Osteocyte (in vitro differentiated cells): ENCODE measurements at regions not wholly inside any gene's neighbourhood (a gene's known extent, or its start where the extent isn't known, plus 50 kb on each side); places are given as distances from the start of the nearest gene placed in this dataset.

Experiments
- DNase-seq: peaks from one replicate; pipeline ENCODE4 v3.0.0; 2021; ENCODE audit warnings: mixed read lengths; ENCODE audit not compliant: unreplicated experiment; ENCODE audit errors: extremely low spot score
- H3K27ac Mint-ChIP-seq: one replicate; pipeline ENCODE4 v1.8.0; 2021; ENCODE audit warnings: mild to moderate bottlenecking, mixed read lengths; ENCODE audit not compliant: unreplicated experiment
- H3K27me3 Mint-ChIP-seq: one replicate; pipeline ENCODE4 v1.8.0; 2021; ENCODE audit warnings: mixed read lengths; ENCODE audit not compliant: unreplicated experiment
- H3K36me3 Mint-ChIP-seq: one replicate; pipeline ENCODE4 v1.8.0; 2021; ENCODE audit warnings: mixed read lengths; ENCODE audit not compliant: unreplicated experiment
- H3K4me1 Mint-ChIP-seq: one replicate; pipeline ENCODE4 v1.8.0; 2021; ENCODE audit warnings: mixed read lengths; ENCODE audit not compliant: unreplicated experiment
- H3K4me3 Mint-ChIP-seq: one replicate; pipeline ENCODE4 v1.8.0; 2021; ENCODE audit warnings: mild to moderate bottlenecking, moderate library complexity, mixed read lengths; ENCODE audit not compliant: unreplicated experiment
- H3K9me3 Mint-ChIP-seq: one replicate; pipeline ENCODE4 v1.8.0; 2021; ENCODE audit warnings: mixed read lengths; ENCODE audit not compliant: unreplicated experiment
- CTCF ChIP-seq: fragments of 200-600 bp; sonication (generic); IDR thresholded peaks from 2 replicates; pipeline ENCODE4 v1.5.0; 2021; ENCODE audit warnings: antibody characterized with exemption, mild to moderate bottlenecking, moderate library complexity

GRCh38 chr6:132977413-132977812 is 163.0 kb downstream of the RPS12 start:
- H3K27ac Mint-ChIP-seq, result no peak overlapping the region
- no peaks in the 10 kb centered on the region for H3K9me3 Mint-ChIP-seq
- no peak for DNase-seq
- H3K4me1 Mint-ChIP-seq, result peaks cover 11% of the 10 kb centered on the region
- H3K36me3 Mint-ChIP-seq, result no peaks in the 10 kb centered on the region
- no peak for TF ChIP-seq CTCF
- no peak overlapping the region for H3K4me3 Mint-ChIP-seq
- peaks cover 30% of the 10 kb centered on the region for H3K27me3 Mint-ChIP-seq

- Mint-ChIP-seq H3K9me3 (no peaks in the 10 kb centered on the region), H3K27me3 (peaks cover 25% of the 10 kb centered on the region), H3K4me3 (no peak overlapping the region)
These were observed 164.3 kb downstream of the RPS12 start for GRCh38 chr6:132978685-132979084.

GRCh38 chr6:132993738-132994137 is 179.4 kb downstream of the RPS12 start:
- peaks cover 4% of the 10 kb centered on the region for H3K9me3 Mint-ChIP-seq
- no peaks in the 10 kb centered on the region for H3K36me3 Mint-ChIP-seq
- no peak overlapping the region for H3K27ac Mint-ChIP-seq
- peaks cover 6% of the 10 kb centered on the region for H3K4me1 Mint-ChIP-seq
- H3K27me3 Mint-ChIP-seq, result peaks cover 6% of the 10 kb centered on the region
- no peak overlapping the region for H3K4me3 Mint-ChIP-seq
- no peak for DNase-seq
- TF ChIP-seq CTCF, result no peak

More at GRCh38 chr6:132978685-132979084, 164.3 kb downstream of the RPS12 start:
- DNase-seq, result no peak
- no peaks in the 10 kb centered on the region for H3K36me3 Mint-ChIP-seq
- H3K4me1 Mint-ChIP-seq, result peaks cover under 1% of the 10 kb centered on the region
- no peak overlapping the region for H3K27ac Mint-ChIP-seq
- no peak for TF ChIP-seq CTCF

GRCh38 chr6:132995009-132995408 is 180.6 kb downstream of the RPS12 start:
- Mint-ChIP-seq H3K4me1 (peaks cover 18% of the 10 kb centered on the region), H3K36me3 (no peaks in the 10 kb centered on the region), H3K27ac (no peak overlapping the region), H3K4me3 (no peak overlapping the region), H3K9me3 (no peaks in the 10 kb centered on the region), H3K27me3 (peaks cover under 1% of the 10 kb centered on the region)
- no peak for TF ChIP-seq CTCF
- DNase-seq, result no peak

GRCh38 chr6:132995432-132995831 is 181.1 kb downstream of the RPS12 start:
- Mint-ChIP-seq H3K4me1 (peaks cover 18% of the 10 kb centered on the region), H3K9me3 (no peaks in the 10 kb centered on the region), H3K27ac (no peak overlapping the region), H3K4me3 (no peak overlapping the region), H3K27me3 (no peaks in the 10 kb centered on the region), H3K36me3 (no peaks in the 10 kb centered on the region)
- no peak for DNase-seq
- TF ChIP-seq CTCF, result no peak
